ENCODE measurements at regions not wholly inside any gene's neighbourhood (a gene's known extent, or its start where the extent isn't known, plus 50 kb on each side); places are given as distances from the start of the nearest gene placed in this dataset.

DNA sequence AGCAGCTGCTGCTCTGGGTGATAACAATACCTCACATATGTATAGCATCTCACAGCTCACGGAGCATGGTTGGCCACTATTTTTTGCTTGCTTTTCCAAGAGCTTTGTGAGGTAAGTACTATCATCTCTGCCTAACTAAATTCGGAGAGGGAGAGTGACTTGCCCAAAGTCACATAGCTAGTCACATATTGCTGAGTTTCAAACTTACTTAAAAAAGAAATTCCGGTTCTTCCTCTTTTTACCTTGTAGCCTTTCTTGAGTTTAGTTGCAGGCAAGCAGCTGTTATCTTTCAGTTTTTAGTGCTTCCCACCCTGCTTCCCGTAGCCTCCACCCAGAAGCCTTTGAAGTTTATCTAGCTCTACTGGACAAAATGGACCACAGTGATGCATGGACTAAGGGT, 309.2 kb downstream of the PDCD6IP start:
- TF ChIP-seq, protein P1, sequence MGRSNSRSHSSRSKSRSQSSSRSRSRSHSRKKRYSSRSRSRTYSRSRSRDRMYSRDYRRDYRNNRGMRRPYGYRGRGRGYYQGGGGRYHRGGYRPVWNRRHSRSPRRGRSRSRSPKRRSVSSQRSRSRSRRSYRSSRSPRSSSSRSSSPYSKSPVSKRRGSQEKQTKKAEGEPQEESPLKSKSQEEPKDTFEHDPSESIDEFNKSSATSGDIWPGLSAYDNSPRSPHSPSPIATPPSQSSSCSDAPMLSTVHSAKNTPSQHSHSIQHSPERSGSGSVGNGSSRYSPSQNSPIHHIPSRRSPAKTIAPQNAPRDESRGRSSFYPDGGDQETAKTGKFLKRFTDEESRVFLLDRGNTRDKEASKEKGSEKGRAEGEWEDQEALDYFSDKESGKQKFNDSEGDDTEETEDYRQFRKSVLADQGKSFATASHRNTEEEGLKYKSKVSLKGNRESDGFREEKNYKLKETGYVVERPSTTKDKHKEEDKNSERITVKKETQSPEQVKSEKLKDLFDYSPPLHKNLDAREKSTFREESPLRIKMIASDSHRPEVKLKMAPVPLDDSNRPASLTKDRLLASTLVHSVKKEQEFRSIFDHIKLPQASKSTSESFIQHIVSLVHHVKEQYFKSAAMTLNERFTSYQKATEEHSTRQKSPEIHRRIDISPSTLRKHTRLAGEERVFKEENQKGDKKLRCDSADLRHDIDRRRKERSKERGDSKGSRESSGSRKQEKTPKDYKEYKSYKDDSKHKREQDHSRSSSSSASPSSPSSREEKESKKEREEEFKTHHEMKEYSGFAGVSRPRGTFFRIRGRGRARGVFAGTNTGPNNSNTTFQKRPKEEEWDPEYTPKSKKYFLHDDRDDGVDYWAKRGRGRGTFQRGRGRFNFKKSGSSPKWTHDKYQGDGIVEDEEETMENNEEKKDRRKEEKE (IDR thresholded peaks at IDR 0.05), result no peak
- TF ChIP-seq, protein P2, sequence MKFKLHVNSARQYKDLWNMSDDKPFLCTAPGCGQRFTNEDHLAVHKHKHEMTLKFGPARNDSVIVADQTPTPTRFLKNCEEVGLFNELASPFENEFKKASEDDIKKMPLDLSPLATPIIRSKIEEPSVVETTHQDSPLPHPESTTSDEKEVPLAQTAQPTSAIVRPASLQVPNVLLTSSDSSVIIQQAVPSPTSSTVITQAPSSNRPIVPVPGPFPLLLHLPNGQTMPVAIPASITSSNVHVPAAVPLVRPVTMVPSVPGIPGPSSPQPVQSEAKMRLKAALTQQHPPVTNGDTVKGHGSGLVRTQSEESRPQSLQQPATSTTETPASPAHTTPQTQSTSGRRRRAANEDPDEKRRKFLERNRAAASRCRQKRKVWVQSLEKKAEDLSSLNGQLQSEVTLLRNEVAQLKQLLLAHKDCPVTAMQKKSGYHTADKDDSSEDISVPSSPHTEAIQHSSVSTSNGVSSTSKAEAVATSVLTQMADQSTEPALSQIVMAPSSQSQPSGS (IDR thresholded peaks at IDR 0.05; ENCODE audit: low read length), result no peak; the same call in 1 of the 2 replicates
- no peak for TF ChIP-seq NFIC (IDR thresholded peaks at IDR 0.05; ENCODE audit: low read depth, low read length)
- no peak for TF ChIP-seq EGR1 (IDR thresholded peaks at IDR 0.05; ENCODE audit: borderline replicate concordance in 1 of 2, low read depth in 2 of 2, low read length in 2 of 2)
- TF ChIP-seq, protein P3, sequence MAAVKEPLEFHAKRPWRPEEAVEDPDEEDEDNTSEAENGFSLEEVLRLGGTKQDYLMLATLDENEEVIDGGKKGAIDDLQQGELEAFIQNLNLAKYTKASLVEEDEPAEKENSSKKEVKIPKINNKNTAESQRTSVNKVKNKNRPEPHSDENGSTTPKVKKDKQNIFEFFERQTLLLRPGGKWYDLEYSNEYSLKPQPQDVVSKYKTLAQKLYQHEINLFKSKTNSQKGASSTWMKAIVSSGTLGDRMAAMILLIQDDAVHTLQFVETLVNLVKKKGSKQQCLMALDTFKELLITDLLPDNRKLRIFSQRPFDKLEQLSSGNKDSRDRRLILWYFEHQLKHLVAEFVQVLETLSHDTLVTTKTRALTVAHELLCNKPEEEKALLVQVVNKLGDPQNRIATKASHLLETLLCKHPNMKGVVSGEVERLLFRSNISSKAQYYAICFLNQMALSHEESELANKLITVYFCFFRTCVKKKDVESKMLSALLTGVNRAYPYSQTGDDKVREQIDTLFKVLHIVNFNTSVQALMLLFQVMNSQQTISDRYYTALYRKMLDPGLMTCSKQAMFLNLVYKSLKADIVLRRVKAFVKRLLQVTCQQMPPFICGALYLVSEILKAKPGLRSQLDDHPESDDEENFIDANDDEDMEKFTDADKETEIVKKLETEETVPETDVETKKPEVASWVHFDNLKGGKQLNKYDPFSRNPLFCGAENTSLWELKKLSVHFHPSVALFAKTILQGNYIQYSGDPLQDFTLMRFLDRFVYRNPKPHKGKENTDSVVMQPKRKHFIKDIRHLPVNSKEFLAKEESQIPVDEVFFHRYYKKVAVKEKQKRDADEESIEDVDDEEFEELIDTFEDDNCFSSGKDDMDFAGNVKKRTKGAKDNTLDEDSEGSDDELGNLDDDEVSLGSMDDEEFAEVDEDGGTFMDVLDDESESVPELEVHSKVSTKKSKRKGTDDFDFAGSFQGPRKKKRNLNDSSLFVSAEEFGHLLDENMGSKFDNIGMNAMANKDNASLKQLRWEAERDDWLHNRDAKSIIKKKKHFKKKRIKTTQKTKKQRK (IDR thresholded peaks at IDR 0.05; ENCODE audit: low read depth, low read length), result no peak
- TF ChIP-seq, protein P4, sequence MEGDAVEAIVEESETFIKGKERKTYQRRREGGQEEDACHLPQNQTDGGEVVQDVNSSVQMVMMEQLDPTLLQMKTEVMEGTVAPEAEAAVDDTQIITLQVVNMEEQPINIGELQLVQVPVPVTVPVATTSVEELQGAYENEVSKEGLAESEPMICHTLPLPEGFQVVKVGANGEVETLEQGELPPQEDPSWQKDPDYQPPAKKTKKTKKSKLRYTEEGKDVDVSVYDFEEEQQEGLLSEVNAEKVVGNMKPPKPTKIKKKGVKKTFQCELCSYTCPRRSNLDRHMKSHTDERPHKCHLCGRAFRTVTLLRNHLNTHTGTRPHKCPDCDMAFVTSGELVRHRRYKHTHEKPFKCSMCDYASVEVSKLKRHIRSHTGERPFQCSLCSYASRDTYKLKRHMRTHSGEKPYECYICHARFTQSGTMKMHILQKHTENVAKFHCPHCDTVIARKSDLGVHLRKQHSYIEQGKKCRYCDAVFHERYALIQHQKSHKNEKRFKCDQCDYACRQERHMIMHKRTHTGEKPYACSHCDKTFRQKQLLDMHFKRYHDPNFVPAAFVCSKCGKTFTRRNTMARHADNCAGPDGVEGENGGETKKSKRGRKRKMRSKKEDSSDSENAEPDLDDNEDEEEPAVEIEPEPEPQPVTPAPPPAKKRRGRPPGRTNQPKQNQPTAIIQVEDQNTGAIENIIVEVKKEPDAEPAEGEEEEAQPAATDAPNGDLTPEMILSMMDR (IDR thresholded peaks at IDR 0.05 in 2 of 3, conservative IDR thresholded peaks at IDR 0.05 in 1 of 3; ENCODE audit: control insufficient read depth in 2 of 3, extremely low read depth in 1 of 3, insufficient read depth in 1 of 3, low read depth in 3 of 3, low read length in 3 of 3), result no peak
- no peak for TF ChIP-seq SRF (IDR thresholded peaks at IDR 0.05; ENCODE audit: low read depth in 2 of 2, low read length in 2 of 2)
